Hepatocyte (in vitro differentiated cells): ENCODE measurements at regions not wholly inside any gene's neighbourhood (a gene's known extent, or its start where the extent isn't known, plus 50 kb on each side); places are given as distances from the start of the nearest gene placed in this dataset.
"Not testable (repeated sequence)": the region's sequence is repeated elsewhere in the genome, so short reads cannot be mapped to it uniquely, and the experiment has no call there.

Experiments used
- EZH2 ChIP-seq: fragments of 200-600 bp; sonication (generic); IDR thresholded peaks from 2 replicates; pipeline ENCODE4 v1.6.1; 2016; ENCODE audit warnings: antibody characterized with exemption, mild to moderate bottlenecking, borderline replicate concordance
- EZH2phosphoT487 ChIP-seq: fragments of 200-600 bp; sonication (generic); IDR thresholded peaks from one replicate; pipeline ENCODE4 v1.6.1; 2018; ENCODE audit warnings: antibody characterized with exemption, mild to moderate bottlenecking, low read depth, moderate library complexity; ENCODE audit not compliant: unreplicated experiment, severe bottlenecking
- TF ChIP-seq, protein P1 (sequence below): fragments of 200-600 bp; sonication (generic); IDR thresholded peaks from 2 replicates; pipeline ENCODE4 v1.5.1; 2016; ENCODE audit warnings: antibody characterized with exemption, mild to moderate bottlenecking; ENCODE audit not compliant: poor library complexity

DNA sequence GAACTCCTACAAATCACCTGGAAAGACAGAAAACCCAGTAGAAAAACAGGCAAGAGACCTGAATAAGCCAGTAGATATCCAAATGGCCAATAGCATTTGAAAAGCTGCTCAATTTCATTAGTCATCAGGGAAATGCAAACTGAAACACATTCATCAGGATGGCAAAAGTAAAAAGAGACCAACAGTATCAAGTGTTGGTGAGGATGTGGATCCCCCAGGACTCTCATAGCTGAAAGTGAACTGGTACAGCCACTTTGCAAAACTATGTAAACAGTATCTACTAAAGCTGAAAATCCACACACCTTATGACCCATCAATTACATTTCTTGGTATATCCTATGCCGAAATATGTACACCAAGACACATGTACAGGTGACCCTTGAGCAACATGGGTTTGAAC lies 180.4 kb upstream of the IRF2BP2 start:
- TF ChIP-seq, protein P1, sequence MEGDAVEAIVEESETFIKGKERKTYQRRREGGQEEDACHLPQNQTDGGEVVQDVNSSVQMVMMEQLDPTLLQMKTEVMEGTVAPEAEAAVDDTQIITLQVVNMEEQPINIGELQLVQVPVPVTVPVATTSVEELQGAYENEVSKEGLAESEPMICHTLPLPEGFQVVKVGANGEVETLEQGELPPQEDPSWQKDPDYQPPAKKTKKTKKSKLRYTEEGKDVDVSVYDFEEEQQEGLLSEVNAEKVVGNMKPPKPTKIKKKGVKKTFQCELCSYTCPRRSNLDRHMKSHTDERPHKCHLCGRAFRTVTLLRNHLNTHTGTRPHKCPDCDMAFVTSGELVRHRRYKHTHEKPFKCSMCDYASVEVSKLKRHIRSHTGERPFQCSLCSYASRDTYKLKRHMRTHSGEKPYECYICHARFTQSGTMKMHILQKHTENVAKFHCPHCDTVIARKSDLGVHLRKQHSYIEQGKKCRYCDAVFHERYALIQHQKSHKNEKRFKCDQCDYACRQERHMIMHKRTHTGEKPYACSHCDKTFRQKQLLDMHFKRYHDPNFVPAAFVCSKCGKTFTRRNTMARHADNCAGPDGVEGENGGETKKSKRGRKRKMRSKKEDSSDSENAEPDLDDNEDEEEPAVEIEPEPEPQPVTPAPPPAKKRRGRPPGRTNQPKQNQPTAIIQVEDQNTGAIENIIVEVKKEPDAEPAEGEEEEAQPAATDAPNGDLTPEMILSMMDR, result not testable (repeated sequence)
- TF ChIP-seq EZH2, EZH2phosphoT487: not testable (repeated sequence)
